ENCODE measurements at regions not wholly inside any gene's neighbourhood (a gene's known extent, or its start where the extent isn't known, plus 50 kb on each side); places are given as distances from the start of the nearest gene placed in this dataset.

GRCh38 chr12:86772696-86773095 is 516.5 kb upstream of the MGAT4C start:
- TF ChIP-seq CTCF (IDR thresholded peaks at IDR 0.05): no peak
- no peak for TF ChIP-seq POLR2A (IDR thresholded peaks at IDR 0.05)
